GM12878 (cell line): ENCODE measurements at regions not wholly inside any gene's neighbourhood (a gene's known extent, or its start where the extent isn't known, plus 50 kb on each side); places are given as distances from the start of the nearest gene placed in this dataset.

Experiments used
- ATAC-seq: fragments of 200-7000 bp; cut with Tn5 transposase; 3 replicates; pipeline ENCODE4 v1.9.1; 2020; ENCODE audit warnings: mild to moderate bottlenecking, moderate library complexity
- BruUV-seq: library from RNA; stranded (reverse); fragments of 400-500 nt; replicated peaks from 2 replicates; lab custom pipeline; 2021; lab: Mats Ljungman, UMichigan
- CTCF ChIA-PET: fragments of 300-600 bp; sonication (Branson Sonifier 250); formaldehyde crosslinking; extraction: SDS; loops from one replicate; lab custom pipeline; 2021; ENCODE audit warnings: inconsistent platforms; lab: Yijun Ruan, JAX
- POLR2A ChIA-PET: fragments of 350-600 bp; formaldehyde crosslinking; extraction: SDS; loops from one replicate; lab custom pipeline; 2021; ENCODE audit warnings: inconsistent platforms; lab: Charles Lee
- RAD21 ChIA-PET: fragments of 300-600 bp; sonication (Branson Sonifier 250); formaldehyde crosslinking; loops from one replicate; lab custom pipeline; 2023; ENCODE audit warnings: antibody characterized with exemption; ENCODE audit not compliant: unreplicated experiment; lab: Charles Lee
- SMC1A ChIA-PET: fragments of 300-600 bp; sonication (Branson Sonifier 250); formaldehyde crosslinking; loops from one replicate; lab custom pipeline; 2023; ENCODE audit not compliant: unreplicated experiment, uncharacterized antibody; lab: Charles Lee
- DNase-seq: peaks from one replicate; pipeline ENCODE4 v3.0.0-alpha.2; 2011; ENCODE audit warnings: low read depth, low spot score
- FAIRE-seq: peaks from 3 replicates; lab custom pipeline; 2011; peaks lifted over from hg19 to GRCh38; lab: Jason Lieb, UNC
- H2AFZ ChIP-seq: 2 replicates; pipeline ENCODE4 v1.6.0; 2011; ENCODE audit warnings: low read depth, low read length, control low read depth; ENCODE audit not compliant: control insufficient read depth
- H3K27ac ChIP-seq: 2 replicates; pipeline ENCODE4 v1.5.1; 2011; ENCODE audit warnings: control low read depth; ENCODE audit not compliant: control insufficient read depth, insufficient read depth
- H3K27me3 ChIP-seq, 2 experiments: replicated peaks in 1 of 2; 2 replicates each; pipeline versions ENCODE4 v1.6.0 to v1.6.1; 2011; ENCODE audit warnings: low read length in 1 of 2; ENCODE audit not compliant: control insufficient read depth in 2 of 2, insufficient read depth in 2 of 2
- H3K36me3 ChIP-seq, 2 experiments: 2 replicates each; pipeline ENCODE4 v1.5.1; 2011; ENCODE audit warnings: low read length in 1 of 2; ENCODE audit not compliant: control insufficient read depth in 2 of 2, insufficient read depth in 2 of 2
- H3K4me1 ChIP-seq: 2 replicates; pipeline ENCODE4 v1.6.1; 2011; ENCODE audit warnings: mild to moderate bottlenecking, low read length, moderate library complexity, mixed read lengths; ENCODE audit not compliant: control insufficient read depth, insufficient read depth
- H3K4me2 ChIP-seq: 2 replicates; pipeline ENCODE4 v1.6.0; 2011; ENCODE audit warnings: control low read depth; ENCODE audit not compliant: control insufficient read depth, insufficient read depth
- H3K4me3 ChIP-seq: fragments of 200-600 bp; sonication (generic); 2 replicates; pipeline ENCODE4 v1.5.1; 2016
- H3K79me2 ChIP-seq: 2 replicates; pipeline ENCODE4 v1.6.0; 2011; ENCODE audit warnings: low read length; ENCODE audit not compliant: control insufficient read depth, insufficient read depth
- H3K9ac ChIP-seq: 2 replicates; pipeline ENCODE4 v1.8.0; 2011; ENCODE audit warnings: low read length, control low read depth, mixed read lengths; ENCODE audit not compliant: control insufficient read depth, insufficient read depth
- H3K9me3 ChIP-seq: replicated peaks from 3 replicates; pipeline ENCODE4 v1.5.1; 2011; ENCODE audit warnings: mild to moderate bottlenecking, low read length; ENCODE audit not compliant: control insufficient read depth, insufficient read depth
- H4K20me1 ChIP-seq: 2 replicates; pipeline ENCODE4 v1.6.0; 2011; ENCODE audit not compliant: control insufficient read depth, insufficient read depth
- BHLHE40 ChIP-seq, 2 experiments: fragments of 450-650 bp in 1 of 2; IDR thresholded peaks; 2 replicates each; pipeline ENCODE4 v1.6.1; 2011 to 2017; ENCODE audit warnings: low read depth in 2 of 2, borderline replicate concordance in 1 of 2, improper control_type of control experiment in 1 of 2, low read length in 1 of 2, mild to moderate bottlenecking in 1 of 2
- GATAD2B ChIP-seq: fragments of 450-650 bp; conservative IDR thresholded peaks from 2 replicates; pipeline ENCODE4 v1.6.1; 2017; ENCODE audit warnings: low read depth, mild to moderate bottlenecking, moderate library complexity
- KLF5 ChIP-seq: fragments of 450-650 bp; IDR thresholded peaks from 2 replicates; pipeline ENCODE4 v1.6.1; 2014; ENCODE audit warnings: mild to moderate bottlenecking; ENCODE audit not compliant: partially characterized antibody
- MLLT1 ChIP-seq: fragments of 450-650 bp; IDR thresholded peaks from 2 replicates; pipeline ENCODE4 v1.6.1; 2016; ENCODE audit warnings: mild to moderate bottlenecking
- MXI1 ChIP-seq: fragments of 150-350 bp; IDR thresholded peaks from 2 replicates; pipeline ENCODE4 v1.6.1; 2011; ENCODE audit warnings: low read depth, mild to moderate bottlenecking, inconsistent platforms, low read length, improper control_type of control experiment
- PML ChIP-seq: IDR thresholded peaks from 2 replicates; pipeline ENCODE4 v1.6.1; 2012; ENCODE audit warnings: low read length, inconsistent platforms
- PRDM15 ChIP-seq: fragments of 450-650 bp; formaldehyde crosslinking; IDR thresholded peaks from 2 replicates; pipeline ENCODE4 v1.4.0; 2020; ENCODE audit warnings: mild to moderate bottlenecking, moderate library complexity
- RBBP5 ChIP-seq: fragments of 200-600 bp; sonication (generic); conservative IDR thresholded peaks from 2 replicates; pipeline ENCODE4 v1.6.1; 2016
- SIX5 ChIP-seq: IDR thresholded peaks from 2 replicates; pipeline ENCODE4 v1.6.1; 2011; ENCODE audit warnings: mild to moderate bottlenecking, low read depth, low read length, moderate library complexity; ENCODE audit not compliant: severe bottlenecking
- ZNF207 ChIP-seq: fragments of 450-650 bp; IDR thresholded peaks from 2 replicates; pipeline ENCODE4 v1.6.1; 2014; ENCODE audit warnings: antibody characterized with exemption, mild to moderate bottlenecking, borderline replicate concordance
- WGBS: methylation state at CpG from one replicate; pipeline ENCODE4 v1.1.6; 2016; ENCODE audit warnings: low lambda C conversion rate; ENCODE audit not compliant: insufficient replicate concordance, insufficient coverage; ENCODE audit errors: missing lambda C conversion rate; 5-methylcytosine and 5-hydroxymethylcytosine counted together
- in situ Hi-C: fragments of 300-500 bp; cut with MboI; formaldehyde crosslinking; loops from 9 replicates; pipeline ENCODE4 v1.14.3; 2018; ENCODE audit warnings: mixed read lengths
- intact Hi-C: fragments of 100-400 bp; cut with micrococcal nuclease; formaldehyde crosslinking; loops from one replicate; pipeline ENCODE4 v1.14.2; 2022; ENCODE audit not compliant: unreplicated experiment

GRCh38 chr6:105677671-105678475 is 275.0 kb upstream of the PREP start:
- BruUV-seq: no TSS peak
- ChIA-PET SMC1A (interaction anchor here (0.6 to 2.2 kb wide), 5 partner anchors 15 to 255 kb away, joined by 3 to 7 read pairs (median 4); no protein-coding TSS in a partner anchor), CTCF (interaction anchor here (1.0 kb wide), 1 partner anchor 13 kb away, joined by 3 read pairs; no protein-coding TSS in a partner anchor), POLR2A (interaction anchor here (1.0 kb wide), 1 partner anchor 13 kb away, joined by 3 read pairs; no protein-coding TSS in a partner anchor), RAD21 (interaction anchor here (1.4 kb wide), 1 partner anchor 15 kb away, joined by 5 read pairs; no protein-coding TSS in a partner anchor)
- Histone ChIP-seq H3K36me3 (no peaks in the 10 kb centered on the region), H3K4me3 (no peak overlapping the region), H3K9ac (no peak overlapping the region), H3K27me3 (no peaks in the 10 kb centered on the region), H3K79me2 (no peaks in the 10 kb centered on the region), H3K9me3 (no peaks in the 10 kb centered on the region; the same call in 2 of the 3 replicates), H3K4me2 (no peak overlapping the region), H3K4me1 (no peaks in the 10 kb centered on the region), H2AFZ (no peak overlapping the region), H3K27ac (no peak overlapping the region), H4K20me1 (no peaks in the 10 kb centered on the region)
- no peak for TF ChIP-seq BHLHE40 (IDR thresholded peaks at IDR 0.05; ENCODE audit: borderline replicate concordance in 1 of 2, low read depth in 2 of 2, low read length in 1 of 2)
- no peak for ATAC-seq
- DNase-seq: no peak
- FAIRE-seq: no peak
- in situ Hi-C loops: no loop called here
- WGBS: 87% methylated on average over 2 of the region's 2 CpGs
- intact Hi-C loops: no loop called here

- Histone ChIP-seq H3K27ac (no peak overlapping the region), H3K4me1 (no peaks in the 10 kb centered on the region), H3K27me3 (no peaks in the 10 kb centered on the region), H3K9me3 (no peaks in the 10 kb centered on the region; the same call in 2 of the 3 replicates), H3K4me2 (no peak overlapping the region), H4K20me1 (no peaks in the 10 kb centered on the region), H3K4me3 (no peak overlapping the region), H2AFZ (no peak overlapping the region), H3K36me3 (no peaks in the 10 kb centered on the region), H3K9ac (no peak overlapping the region), H3K79me2 (no peaks in the 10 kb centered on the region)
- FAIRE-seq (no peak), DNase-seq (no peak), ATAC-seq (no peak)
- ChIA-PET POLR2A (interaction anchor here (0.7 kb wide), 1 partner anchor 21 kb away, joined by 3 read pairs; no protein-coding TSS in a partner anchor), SMC1A (interaction anchor here (0.6 to 2.2 kb wide), 13 partner anchors 12 to 254 kb away, joined by 3 to 7 read pairs (median 4); no protein-coding TSS in a partner anchor), CTCF (interaction anchor here (0.6 to 1.2 kb wide), 4 partner anchors 12 to 245 kb away, joined by 3 read pairs; no protein-coding TSS in a partner anchor), RAD21 (interaction anchor here (1.0 to 1.4 kb wide), 3 partner anchors 16 to 184 kb away, joined by 3 to 5 read pairs (median 3); no protein-coding TSS in a partner anchor)
- no TSS peak for BruUV-seq
- WGBS: 59% methylated on average over 3 of the region's 3 CpGs
- intact Hi-C loops: no loop called here
- in situ Hi-C loops: no loop called here
- TF ChIP-seq PRDM15: no peak
- TF ChIP-seq PML: no peak
- TF ChIP-seq RBBP5: no peak
- no peak for TF ChIP-seq GATAD2B
- TF ChIP-seq KLF5: no peak
- TF ChIP-seq MLLT1: no peak
- TF ChIP-seq MXI1: no peak
- no peak for TF ChIP-seq SIX5
- no peak for TF ChIP-seq ZNF207
Measured at GRCh38 chr6:105676857-105677256, 274.0 kb upstream of the PREP start.
